Retina (tissue), 1 donor: ENCODE measurements at regions not wholly inside any gene's neighbourhood (a gene's known extent, or its start where the extent isn't known, plus 50 kb on each side); places are given as distances from the start of the nearest gene placed in this dataset.

Experiments used
- DNase-seq: peaks from one replicate; pipeline ENCODE4 v3.0.0-alpha.2; 2016

DNA sequence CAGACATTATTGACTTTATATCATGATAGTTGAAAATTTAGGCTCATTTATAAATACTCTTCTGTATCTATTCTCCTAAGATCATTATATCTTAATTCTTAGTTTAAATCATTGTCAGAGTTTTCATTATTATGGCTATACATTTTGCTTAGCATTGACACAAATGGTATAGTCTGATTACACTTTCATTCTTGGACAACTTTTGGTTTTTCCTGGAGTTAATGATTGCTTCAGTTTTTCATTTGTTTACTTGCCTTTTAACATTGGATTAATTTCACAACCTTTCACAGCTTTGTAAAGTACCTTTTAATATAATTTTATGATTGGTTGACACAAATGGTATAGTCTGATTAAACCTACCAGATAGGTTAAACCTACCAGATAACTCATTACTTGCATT is 298.2 kb downstream of the DYSF start:
- no peak for DNase-seq

DNA sequence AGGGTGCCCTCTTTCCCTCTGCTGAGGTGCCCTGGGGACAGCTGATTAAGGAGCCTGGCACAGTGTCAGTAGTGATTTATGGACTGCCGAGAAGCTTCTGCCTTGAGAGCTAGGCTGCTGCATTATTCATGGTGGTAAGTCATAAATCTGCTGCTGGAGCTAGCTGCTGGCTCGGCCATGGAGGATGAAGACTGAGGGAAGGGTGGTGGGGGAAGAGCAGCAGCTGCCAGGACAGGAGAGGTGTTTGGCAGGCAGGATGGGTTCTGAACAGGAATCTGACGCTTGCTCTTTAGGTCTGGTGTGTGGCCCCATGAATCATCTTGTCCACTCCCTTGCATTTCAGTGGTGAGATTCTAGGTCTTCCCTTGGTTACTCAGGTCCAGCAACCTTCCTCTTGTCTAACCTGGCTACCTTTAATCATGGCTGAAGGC is 296.3 kb downstream of the DYSF start:
- peak; percentile 45 for DNase-seq

DNA sequence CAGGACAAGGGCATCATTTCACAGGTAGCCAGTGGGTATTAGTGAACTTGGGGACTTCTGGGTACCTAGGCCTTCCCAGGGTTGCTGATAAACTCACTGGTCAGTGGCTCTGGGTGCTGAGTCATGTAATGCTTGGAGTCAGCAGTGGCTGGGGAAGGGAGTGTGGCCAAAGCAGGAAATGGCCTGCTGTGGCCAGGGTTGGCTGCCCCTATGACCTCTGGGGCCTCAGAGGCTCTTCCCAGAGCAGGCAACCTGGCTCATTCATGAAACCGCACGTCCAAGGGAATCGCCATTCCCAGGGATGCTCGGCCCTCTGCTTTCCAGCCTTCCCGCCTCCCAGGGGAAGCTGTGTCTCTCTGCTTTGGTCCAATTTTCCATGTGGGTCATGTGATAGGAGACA is 294.9 kb downstream of the DYSF start:
- no peak for DNase-seq

- DNase-seq = no peak
Observed at GRCh38 chr2:71747559-71747958, 294.2 kb downstream of the DYSF start.

GRCh38 chr2:71746946-71747501 is 293.7 kb downstream of the DYSF start:
- DNase-seq = no peak

DNA sequence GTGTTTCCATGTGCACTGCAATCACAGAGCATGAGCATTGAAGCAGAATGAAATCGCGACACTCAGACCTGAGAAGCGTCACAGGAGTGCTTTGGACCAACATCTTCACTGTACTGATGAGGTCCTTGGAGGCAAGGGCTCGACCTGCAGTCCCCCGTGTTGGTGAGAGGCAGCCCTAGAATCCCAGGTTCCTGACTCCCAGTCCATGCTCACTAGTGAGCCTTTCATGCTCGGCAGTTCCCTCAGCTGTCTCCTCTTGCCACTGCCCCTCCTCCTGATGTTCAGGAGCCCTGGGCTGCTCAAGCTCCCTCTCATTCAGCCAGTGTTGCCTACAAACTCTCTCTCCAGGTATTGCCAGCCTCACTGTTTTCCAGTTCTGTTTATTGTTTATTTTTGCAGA is 291.4 kb downstream of the DYSF start:
- peak; percentile 29 for DNase-seq

DNA sequence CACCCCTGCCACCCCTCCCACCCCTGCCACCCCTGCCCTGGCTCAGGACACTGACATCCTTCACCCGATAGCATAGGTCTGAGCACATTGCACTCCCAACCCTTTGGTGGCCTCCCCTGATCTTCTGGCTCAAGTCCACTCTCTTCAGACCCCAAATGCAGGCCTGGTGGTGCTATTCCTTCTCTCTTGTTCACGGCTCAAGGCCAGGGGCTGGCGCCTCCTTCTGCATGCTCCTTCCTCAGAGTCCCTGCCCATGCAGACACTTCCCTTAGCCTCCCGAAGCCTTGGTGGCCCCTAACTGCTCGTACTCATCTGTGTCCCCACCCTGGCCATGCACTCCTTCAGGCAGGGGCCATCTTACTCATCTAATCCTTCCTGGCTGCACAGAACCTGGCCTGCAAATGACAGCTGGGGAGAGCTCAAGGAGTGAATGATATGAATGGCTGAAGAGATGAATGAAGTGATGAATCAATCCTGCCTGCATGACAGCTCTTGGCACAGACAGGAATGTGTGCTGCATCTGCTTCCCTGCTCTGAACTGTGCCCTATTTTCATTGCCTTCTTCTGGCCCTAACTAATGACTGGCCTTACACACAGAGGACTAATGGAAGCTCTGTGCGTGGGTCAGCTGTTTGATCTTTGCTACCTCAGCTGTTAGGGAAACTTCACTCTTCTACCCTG is 290.8 kb downstream of the DYSF start:
- DNase-seq = no peak

GRCh38 chr2:71742953-71743601 is 289.7 kb downstream of the DYSF start:
- DNase-seq = no peak

- no peak for DNase-seq
Observed at GRCh38 chr2:71736986-71737385, 283.6 kb downstream of the DYSF start.

GRCh38 chr2:71736091-71736861 is 282.9 kb downstream of the DYSF start:
- no peak for DNase-seq
